DMS153 (cell line): ENCODE measurements at regions not wholly inside any gene's neighbourhood (a gene's known extent, or its start where the extent isn't known, plus 50 kb on each side); places are given as distances from the start of the nearest gene placed in this dataset.
A peak's percentile ranks its signal among the peaks of the same experiment; 100 is the strongest.

ENCODE experiments used
- DNase-seq: peaks from one replicate; lab custom pipeline; 2025; lab: John Stamatoyannopoulos, UW

- no peak for DNase-seq
Measured at GRCh38 chr3:107992976-107993684, 97.7 kb downstream of the CD47 start.

- no peak for DNase-seq
Measured at GRCh38 chr3:107990926-107991325, 99.9 kb downstream of the CD47 start.

DNA sequence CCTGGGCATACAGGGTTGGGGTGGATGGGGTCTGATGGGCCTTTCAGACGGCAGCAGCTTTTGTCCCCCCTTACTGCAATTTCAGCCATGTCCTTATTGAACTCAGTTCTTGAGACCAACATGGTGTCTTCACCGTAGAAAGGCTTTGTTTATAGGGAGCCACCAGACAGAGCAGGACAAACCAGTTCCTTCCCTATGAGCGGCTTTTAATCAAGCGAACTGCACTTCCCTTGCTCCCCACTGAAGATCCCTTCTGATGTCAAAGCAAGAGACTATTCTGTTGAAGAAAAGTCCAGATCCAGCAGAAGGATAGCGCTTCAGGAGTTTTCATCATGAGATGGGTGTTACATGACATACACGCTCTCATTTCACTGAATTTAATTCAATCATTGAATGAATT lies 100.4 kb downstream of the CD47 start:
- DNase-seq, result no peak

- DNase-seq, result no peak
Measured at GRCh38 chr3:107989661-107990060, 101.2 kb downstream of the CD47 start.

DNA sequence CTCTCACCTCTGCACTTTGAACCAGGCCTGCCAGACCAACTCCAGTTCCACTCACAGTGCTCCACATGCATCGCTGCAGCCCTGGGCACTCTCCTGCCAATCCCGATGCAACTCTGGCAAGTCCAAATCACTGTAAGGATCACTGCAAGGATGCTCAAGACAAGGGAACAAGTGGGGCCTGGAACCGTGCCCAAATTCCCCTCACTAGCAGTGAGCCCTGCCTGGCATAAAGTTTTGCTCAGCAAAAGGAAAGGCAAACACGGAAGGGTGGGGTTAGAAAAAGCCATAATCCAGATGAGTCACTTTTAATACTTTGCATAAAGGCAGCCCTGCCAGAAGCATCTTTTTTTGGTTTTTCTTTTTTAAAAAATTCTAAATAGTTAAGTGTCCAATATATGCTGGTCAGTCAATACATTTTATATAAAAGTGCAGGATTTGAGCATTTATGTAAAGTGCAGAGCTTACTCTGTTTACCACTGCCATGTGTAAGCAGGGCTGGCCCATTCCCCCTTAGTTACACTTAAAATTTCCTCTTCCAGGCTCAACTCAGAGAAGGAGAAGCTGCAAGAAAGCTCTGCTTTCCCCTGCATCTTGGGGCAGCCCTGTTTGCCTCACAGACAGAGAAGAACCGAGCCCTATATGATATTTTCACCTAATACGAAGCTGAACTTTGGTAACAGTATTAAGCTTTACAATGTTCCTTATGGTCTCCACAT lies 102.2 kb downstream of the CD47 start:
- no peak for DNase-seq

GRCh38 chr3:107987036-107987939 lies 103.5 kb downstream of the CD47 start:
- peak; percentile 5 for DNase-seq

GRCh38 chr3:107986505-107986904 lies 104.3 kb downstream of the CD47 start:
- DNase-seq, result no peak

GRCh38 chr3:107985496-107985895 lies 105.3 kb downstream of the CD47 start:
- no peak for DNase-seq

- DNase-seq, result no peak
Measured at GRCh38 chr3:107983247-107983646, 107.6 kb downstream of the CD47 start.

- DNase-seq, result no peak
Measured at GRCh38 chr3:107982165-107982564, 108.7 kb downstream of the CD47 start.

GRCh38 chr3:107981471-107982111 lies 109.2 kb downstream of the CD47 start:
- no peak for DNase-seq

DNA sequence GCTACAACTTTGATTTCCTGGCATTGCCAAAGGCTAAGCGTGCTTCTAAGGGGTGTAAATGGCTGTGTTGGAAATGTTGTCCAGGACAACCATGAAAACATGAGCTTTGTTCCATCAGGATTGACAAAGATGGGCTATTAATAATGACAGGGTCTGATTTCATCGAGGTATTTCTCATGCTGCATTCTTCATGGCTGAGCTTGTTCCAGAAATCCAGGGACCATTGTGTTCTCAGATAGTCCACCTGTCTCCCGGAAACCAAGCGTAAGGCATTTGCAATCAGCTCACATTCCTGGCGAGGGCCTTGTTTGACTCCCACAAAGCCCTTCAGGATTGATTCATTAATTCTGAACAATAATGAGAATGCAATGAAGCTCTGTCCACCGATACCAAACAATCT lies 111.3 kb downstream of the CD47 start:
- no peak for DNase-seq

GRCh38 chr3:107978131-107979055 lies 112.4 kb downstream of the CD47 start:
- no peak for DNase-seq

DNA sequence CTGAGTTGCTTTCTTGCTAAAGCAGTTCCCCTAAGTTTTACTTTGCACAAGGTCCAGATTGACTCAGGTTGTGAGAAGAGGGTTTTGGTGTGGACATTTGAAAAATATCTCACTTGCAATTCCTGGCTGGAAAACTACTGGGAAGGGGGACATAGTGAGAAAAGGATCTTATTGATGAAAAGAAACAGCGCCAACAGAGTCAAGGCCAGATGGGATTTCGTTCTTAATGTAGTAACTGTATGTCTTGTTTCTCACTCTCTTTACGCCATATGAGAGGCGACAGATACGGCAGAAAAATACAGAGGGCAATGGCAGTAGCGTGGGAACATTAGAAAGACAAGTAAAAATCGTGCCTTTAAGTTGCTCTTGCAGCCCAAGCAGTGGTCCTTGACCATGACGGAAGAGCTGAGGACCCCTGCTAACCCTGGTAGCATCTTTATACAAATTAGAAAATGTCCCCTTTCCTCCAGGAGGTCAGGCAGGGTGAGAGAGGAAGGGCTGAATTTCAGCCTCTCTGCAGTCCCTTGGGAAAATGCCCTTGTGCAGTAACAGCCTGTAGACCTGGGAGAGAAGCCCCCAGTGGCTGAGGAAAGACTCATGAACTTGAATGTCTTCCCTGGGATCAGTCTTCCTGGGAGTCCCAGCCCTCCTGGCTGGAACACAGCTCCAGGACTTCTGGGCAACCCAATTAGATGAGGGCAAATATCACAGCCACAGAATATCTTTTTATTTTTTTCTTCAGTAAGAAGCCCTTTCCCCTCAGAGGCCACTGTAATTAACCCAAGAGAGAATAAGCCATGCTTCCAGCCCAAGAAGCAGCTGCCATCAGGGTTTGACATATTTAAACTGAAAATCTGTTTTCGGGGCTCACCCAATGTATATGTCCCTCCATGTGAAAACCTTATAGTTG lies 113.4 kb downstream of the CD47 start:
- no peak for DNase-seq

DNA sequence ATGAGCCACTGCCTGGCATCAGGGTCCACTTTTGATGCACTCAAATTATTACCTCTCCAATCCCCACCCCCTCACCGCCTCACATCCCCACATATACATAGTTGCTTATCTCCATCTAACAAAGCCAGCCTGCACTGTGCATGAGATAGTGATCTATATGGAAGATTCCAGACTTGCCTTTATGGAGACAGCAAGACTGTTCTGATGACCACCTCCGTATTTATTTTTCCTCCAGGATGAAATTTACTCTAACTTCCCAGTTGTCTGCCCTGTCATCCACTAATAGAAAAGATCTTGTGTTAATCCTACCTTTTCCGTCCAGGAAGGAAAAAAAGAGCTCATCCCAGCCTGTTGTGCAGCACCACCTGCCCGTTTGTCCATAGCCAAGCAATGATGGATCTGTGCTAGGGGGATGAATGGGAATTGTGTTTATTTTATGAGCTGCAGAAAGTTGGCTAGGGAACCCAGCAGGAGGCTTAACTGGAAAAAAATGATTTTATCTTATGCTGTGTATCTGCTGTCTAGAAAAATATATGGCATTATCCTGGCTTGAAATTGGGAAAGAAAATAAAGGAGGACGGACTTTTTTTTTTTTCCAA lies 114.5 kb downstream of the CD47 start:
- no peak for DNase-seq

DNA sequence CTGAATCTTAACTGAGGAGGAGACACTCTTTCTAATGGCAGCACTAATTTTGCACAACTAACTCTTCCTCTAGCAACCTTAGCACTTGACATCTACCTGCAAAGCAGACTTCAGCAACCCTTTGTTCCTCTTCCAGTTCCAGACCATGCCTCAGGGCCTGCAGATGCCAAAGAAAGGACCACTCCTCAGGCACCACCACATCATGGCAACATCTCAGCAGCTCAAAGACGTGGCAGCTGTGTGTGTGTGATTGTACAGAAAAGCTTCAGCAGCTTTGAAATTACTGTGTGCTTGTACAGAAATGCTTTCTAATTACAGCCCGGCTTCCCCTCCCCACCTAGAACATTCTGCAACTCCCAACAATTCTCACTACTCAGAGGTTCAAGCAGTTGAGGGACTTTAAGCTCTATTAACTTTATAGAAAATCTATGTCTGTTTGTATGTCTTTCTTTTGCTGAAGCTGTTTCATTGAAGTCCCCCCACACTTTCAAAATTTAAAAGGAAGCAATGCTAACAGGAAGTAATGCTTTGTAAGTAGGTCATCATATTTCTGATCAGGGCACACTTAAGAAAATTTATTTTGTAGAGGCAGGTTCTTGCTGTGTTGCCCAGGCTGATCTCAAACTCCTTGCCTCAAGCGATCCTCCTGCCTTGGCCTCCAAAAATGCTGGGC lies 115.2 kb downstream of the CD47 start:
- no peak for DNase-seq

GRCh38 chr3:107973961-107974360 lies 116.9 kb downstream of the CD47 start:
- no peak for DNase-seq

- no peak for DNase-seq
Measured at GRCh38 chr3:107973152-107973551, 117.7 kb downstream of the CD47 start.

- DNase-seq, result no peak
Measured at GRCh38 chr3:107970993-107971580, 119.7 kb downstream of the CD47 start.
